A204.1 (cell line): ENCODE measurements at regions not wholly inside any gene's neighbourhood (a gene's known extent, or its start where the extent isn't known, plus 50 kb on each side); places are given as distances from the start of the nearest gene placed in this dataset.
"Not testable (repeated sequence)": the region's sequence is repeated elsewhere in the genome, so short reads cannot be mapped to it uniquely, and the experiment has no call there.

Experiments used
- FAIRE-seq: peaks from 2 replicates; lab custom pipeline; 2012; peaks lifted over from hg19 to GRCh38; lab: Jason Lieb, UNC

GRCh38 chr2:145818890-145819504, 1299.1 kb upstream of the ZEB2 start:
- FAIRE-seq = no peak

- no peak for FAIRE-seq
Measured at GRCh38 chr2:145815933-145816332, 1296.0 kb upstream of the ZEB2 start.

- FAIRE-seq = no peak
Measured at GRCh38 chr2:145813481-145813880, 1293.6 kb upstream of the ZEB2 start.

- FAIRE-seq = no peak
Measured at GRCh38 chr2:145812165-145812554, 1292.2 kb upstream of the ZEB2 start.

- FAIRE-seq = no peak
Measured at GRCh38 chr2:145811276-145812164, 1291.6 kb upstream of the ZEB2 start.

- no peak for FAIRE-seq
Measured at GRCh38 chr2:145807968-145808367, 1288.0 kb upstream of the ZEB2 start.

- FAIRE-seq = no peak
Measured at GRCh38 chr2:145807554-145807953, 1287.6 kb upstream of the ZEB2 start.

GRCh38 chr2:145806546-145806945, 1286.6 kb upstream of the ZEB2 start:
- FAIRE-seq = no peak

GRCh38 chr2:145802133-145802532, 1282.2 kb upstream of the ZEB2 start:
- no peak for FAIRE-seq

- FAIRE-seq = no peak
Measured at GRCh38 chr2:145801210-145801609, 1281.3 kb upstream of the ZEB2 start.

- FAIRE-seq = no peak
Measured at GRCh38 chr2:145800151-145801091, 1280.5 kb upstream of the ZEB2 start.

GRCh38 chr2:145799595-145800108, 1279.7 kb upstream of the ZEB2 start:
- no peak for FAIRE-seq

GRCh38 chr2:145798419-145798818, 1278.5 kb upstream of the ZEB2 start:
- no peak for FAIRE-seq

- FAIRE-seq = no peak
Measured at GRCh38 chr2:145797692-145798091, 1277.8 kb upstream of the ZEB2 start.

- FAIRE-seq = no peak
Measured at GRCh38 chr2:145792745-145793144, 1272.8 kb upstream of the ZEB2 start.

GRCh38 chr2:145789636-145790035, 1269.7 kb upstream of the ZEB2 start:
- no peak for FAIRE-seq

GRCh38 chr2:145787597-145788361, 1267.9 kb upstream of the ZEB2 start:
- FAIRE-seq = not testable (repeated sequence)

GRCh38 chr2:145782607-145783006, 1262.7 kb upstream of the ZEB2 start:
- FAIRE-seq = not testable (repeated sequence)

- FAIRE-seq = no peak
Measured at GRCh38 chr2:145777914-145778313, 1258.0 kb upstream of the ZEB2 start.

- no peak for FAIRE-seq
Measured at GRCh38 chr2:145777297-145777696, 1257.4 kb upstream of the ZEB2 start.

- FAIRE-seq = no peak
Measured at GRCh38 chr2:145775591-145775990, 1255.7 kb upstream of the ZEB2 start.

GRCh38 chr2:145771525-145771924, 1251.6 kb upstream of the ZEB2 start:
- no peak for FAIRE-seq
